ENCODE measurements at regions not wholly inside any gene's neighbourhood (a gene's known extent, or its start where the extent isn't known, plus 50 kb on each side); places are given as distances from the start of the nearest gene placed in this dataset.

DNA sequence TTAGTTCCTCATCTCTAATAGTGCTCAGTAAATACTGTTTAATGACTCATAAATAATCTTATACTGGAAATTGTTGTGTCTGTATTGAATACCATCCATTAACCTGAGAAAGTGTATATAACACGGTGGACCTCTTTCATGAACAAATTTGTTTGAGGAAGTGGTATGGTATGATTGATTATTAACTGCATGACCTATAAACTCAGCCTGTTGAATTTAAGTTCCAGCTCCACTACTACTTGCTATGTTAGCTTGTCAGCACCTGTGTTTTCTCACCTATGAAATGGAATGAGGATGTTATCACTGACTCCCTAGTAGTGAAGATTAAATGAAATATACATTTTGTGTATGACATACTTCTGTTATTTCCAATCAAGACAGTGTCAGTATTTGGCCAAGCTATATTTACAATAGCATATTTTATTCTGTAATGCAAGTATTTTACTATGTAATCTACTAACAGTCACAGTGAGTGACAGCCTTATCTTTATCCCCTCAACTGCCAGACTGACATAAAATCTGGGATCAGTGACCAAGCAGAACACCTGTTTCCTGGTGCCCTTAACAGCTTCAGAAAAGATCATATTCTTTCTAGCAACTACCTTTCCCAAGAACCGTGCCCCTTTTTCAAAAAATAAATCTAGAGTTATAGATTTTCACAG is 77.3 kb upstream of the ITGA1 start:
- DNase-seq (ENCODE audit: low read depth) = no peak
- H3K4me3 ChIP-seq (replicated peaks; ENCODE audit: low read depth, low read length) = no peak overlapping the region
- TF ChIP-seq, protein P1, sequence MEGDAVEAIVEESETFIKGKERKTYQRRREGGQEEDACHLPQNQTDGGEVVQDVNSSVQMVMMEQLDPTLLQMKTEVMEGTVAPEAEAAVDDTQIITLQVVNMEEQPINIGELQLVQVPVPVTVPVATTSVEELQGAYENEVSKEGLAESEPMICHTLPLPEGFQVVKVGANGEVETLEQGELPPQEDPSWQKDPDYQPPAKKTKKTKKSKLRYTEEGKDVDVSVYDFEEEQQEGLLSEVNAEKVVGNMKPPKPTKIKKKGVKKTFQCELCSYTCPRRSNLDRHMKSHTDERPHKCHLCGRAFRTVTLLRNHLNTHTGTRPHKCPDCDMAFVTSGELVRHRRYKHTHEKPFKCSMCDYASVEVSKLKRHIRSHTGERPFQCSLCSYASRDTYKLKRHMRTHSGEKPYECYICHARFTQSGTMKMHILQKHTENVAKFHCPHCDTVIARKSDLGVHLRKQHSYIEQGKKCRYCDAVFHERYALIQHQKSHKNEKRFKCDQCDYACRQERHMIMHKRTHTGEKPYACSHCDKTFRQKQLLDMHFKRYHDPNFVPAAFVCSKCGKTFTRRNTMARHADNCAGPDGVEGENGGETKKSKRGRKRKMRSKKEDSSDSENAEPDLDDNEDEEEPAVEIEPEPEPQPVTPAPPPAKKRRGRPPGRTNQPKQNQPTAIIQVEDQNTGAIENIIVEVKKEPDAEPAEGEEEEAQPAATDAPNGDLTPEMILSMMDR (IDR thresholded peaks at IDR 0.05; ENCODE audit: low read length, missing control alignments) = no peak

DNA sequence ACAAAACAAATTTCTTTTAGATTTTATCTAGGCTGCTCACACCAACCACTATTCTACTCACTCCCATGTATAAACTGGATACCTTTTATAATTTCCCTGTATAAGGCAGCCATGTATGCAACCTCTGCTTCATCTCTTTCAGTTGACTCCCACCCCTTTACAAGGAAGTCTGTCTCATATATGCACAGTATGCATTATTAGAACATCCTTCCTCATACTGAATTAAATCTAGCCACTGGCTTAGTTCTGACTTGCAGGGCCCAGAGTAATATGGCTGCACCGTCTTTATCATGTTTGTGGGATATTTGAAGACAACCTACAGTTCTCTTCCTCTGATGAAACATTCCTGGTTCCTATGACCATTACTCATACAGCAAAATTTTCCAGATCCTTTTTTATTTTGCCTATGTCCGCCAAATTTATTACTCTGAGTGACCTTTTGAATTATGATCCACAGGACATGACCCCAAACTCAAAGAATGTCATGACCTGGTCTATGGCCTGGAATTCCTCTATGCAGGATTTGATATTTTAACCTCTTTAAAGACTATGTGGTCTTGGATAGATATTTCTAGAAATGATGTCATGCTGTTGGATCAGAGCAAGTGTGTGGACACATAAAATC is 76.6 kb upstream of the ITGA1 start:
- no peak overlapping the region for H3K4me3 ChIP-seq (replicated peaks; ENCODE audit: low read depth, low read length)
- TF ChIP-seq, protein P1 (IDR thresholded peaks at IDR 0.05; ENCODE audit: low read length, missing control alignments) = no peak
- peak; percentile 32 for DNase-seq (ENCODE audit: low read depth)

- DNase-seq (ENCODE audit: low read depth) = no peak
- TF ChIP-seq, protein P1 (IDR thresholded peaks at IDR 0.05; ENCODE audit: low read length, missing control alignments) = no peak
- no peak overlapping the region for H3K4me3 ChIP-seq (replicated peaks; ENCODE audit: low read depth, low read length)
These were observed 75.4 kb upstream of the ITGA1 start for GRCh38 chr5:52712354-52712753.

GRCh38 chr5:52725065-52725746 is 62.5 kb upstream of the ITGA1 start:
- DNase-seq (ENCODE audit: low read depth) = peak; percentile 53
- H3K4me3 ChIP-seq (replicated peaks; ENCODE audit: low read depth, low read length) = no peak overlapping the region
- TF ChIP-seq, protein P1 (IDR thresholded peaks at IDR 0.05; ENCODE audit: low read length, missing control alignments) = no peak

DNA sequence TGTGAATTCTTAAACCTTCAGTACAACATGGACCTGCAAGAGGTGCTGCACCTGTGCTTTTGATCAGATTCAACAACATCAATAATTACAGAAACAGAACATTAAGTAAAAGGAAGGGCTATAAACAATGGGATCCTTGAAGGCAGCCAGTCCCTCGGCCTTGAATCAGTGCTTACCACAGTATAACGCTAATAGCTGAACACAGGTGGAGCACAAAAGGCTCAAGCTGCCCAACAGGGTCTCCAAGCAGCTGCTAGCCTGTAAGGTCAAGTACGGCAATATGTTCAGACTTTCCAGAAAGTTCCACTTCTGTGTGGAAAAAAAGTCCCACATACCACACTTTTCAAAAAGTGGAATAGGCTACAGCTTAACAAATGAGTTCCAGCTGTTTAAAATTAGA is 61.9 kb upstream of the ITGA1 start:
- H3K4me3 ChIP-seq (replicated peaks; ENCODE audit: low read depth, low read length) = no peak overlapping the region
- TF ChIP-seq, protein P1 (IDR thresholded peaks at IDR 0.05; ENCODE audit: low read length, missing control alignments) = no peak
- DNase-seq (ENCODE audit: low read depth) = peak; percentile 36

GRCh38 chr5:52727020-52727419 is 60.7 kb upstream of the ITGA1 start:
- TF ChIP-seq, protein P1 (IDR thresholded peaks at IDR 0.05; ENCODE audit: low read length, missing control alignments) = no peak
- DNase-seq (ENCODE audit: low read depth) = no peak
- no peak overlapping the region for H3K4me3 ChIP-seq (replicated peaks; ENCODE audit: low read depth, low read length)
